ENCODE measurements at regions not wholly inside any gene's neighbourhood (a gene's known extent, or its start where the extent isn't known, plus 50 kb on each side); places are given as distances from the start of the nearest gene placed in this dataset.
"Not testable (repeated sequence)": the region's sequence is repeated elsewhere in the genome, so short reads cannot be mapped to it uniquely, and the experiment has no call there.

DNA sequence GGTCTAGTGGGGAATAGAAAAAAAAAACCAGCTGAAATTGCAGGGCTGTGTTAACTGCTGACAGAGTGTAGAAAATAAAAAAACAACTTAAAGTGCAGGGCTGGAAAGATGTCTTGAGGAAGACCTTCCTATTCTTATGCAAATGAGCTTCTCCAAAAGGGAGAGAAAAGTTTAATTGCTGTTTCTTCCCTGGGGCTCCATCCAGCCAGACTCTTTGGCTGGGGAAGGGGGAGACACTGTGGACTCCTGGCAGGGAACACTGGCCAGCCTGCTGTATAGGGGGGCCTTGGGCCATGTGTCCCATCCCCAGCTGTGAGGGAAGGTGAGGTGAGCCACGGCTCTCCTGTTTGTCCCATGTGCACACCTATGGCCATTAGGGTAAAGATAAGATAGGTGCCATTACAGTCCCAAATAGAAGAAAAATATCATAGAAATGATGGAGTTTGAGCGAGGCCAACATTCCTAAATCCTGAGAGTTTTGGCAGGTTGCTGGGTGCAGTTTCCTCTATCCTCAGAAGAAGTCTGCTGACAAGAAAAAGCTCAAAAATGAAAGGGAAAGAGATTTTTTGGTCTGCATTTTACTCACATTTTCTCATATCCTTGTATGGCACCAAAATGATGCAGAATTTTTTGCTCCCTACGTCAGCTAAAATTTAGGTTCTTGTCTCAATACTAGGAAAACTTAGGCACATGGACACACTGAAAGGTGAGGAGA, 901.7 kb downstream of the PLOD2 start:
- Mint-ChIP-seq H3K27me3 (no peaks in the 10 kb centered on the region), H3K36me3 (ENCODE audit: low read depth) (no peaks in the 10 kb centered on the region), H3K4me3 (no peak overlapping the region), H3K9me3 (peaks cover 2% of the 10 kb centered on the region), H3K4me1 (ENCODE audit: low read depth) (no peaks in the 10 kb centered on the region), H3K27ac (no peak overlapping the region)
- no peak for TF ChIP-seq CTCF (IDR thresholded peaks at IDR 0.05)
- Histone ChIP-seq H3K27me3 (ENCODE audit: control insufficient read depth in 1 of 2, insufficient read depth in 2 of 2, low read length in 2 of 2) (no peaks in the 10 kb centered on the region), H3K4me1 (ENCODE audit: insufficient read depth, low read length) (no peaks in the 10 kb centered on the region), H3K36me3 (ENCODE audit: insufficient read depth, low read length) (no peaks in the 10 kb centered on the region), H3K9me3 (ENCODE audit: control insufficient read depth in 1 of 2, insufficient read depth in 1 of 2, low read length in 2 of 2) (peaks cover 0 to 5% of the 10 kb centered on the region in 2 experiments), H3K27ac (ENCODE audit: low read depth in 1 of 2, low read length in 2 of 2) (no peak overlapping the region), H3K4me3 (ENCODE audit: low read length) (no peak overlapping the region)
- intact Hi-C loops (cut with DNase I, micrococcal nuclease), result no loop called here
- ChIA-PET CTCF (no interaction called here), POLR2A (no interaction called here)
- DNase-seq, result no peak
- ATAC-seq (ENCODE audit: poor library complexity), result no peak

DNA sequence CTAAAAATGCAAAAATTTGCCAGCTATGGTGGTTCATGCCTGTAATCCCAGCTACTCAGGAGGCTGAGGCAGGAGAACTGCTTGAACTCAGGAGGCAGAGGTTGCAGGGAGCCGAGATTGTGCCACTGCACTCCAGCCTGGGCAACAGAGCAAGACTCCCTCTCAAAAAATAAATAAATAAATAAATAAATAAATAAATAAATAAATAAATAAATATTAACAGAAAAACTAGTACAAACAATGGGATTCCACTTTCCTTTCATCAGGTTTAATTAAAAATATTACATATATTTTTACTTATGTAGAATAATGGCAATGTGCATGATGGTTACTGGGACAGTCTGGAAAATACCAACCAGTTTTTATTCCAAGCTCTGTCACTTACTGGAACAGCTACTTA, 897.5 kb downstream of the PLOD2 start:
- H3K4me3 Mint-ChIP-seq; H3K4me1 Mint-ChIP-seq (ENCODE audit: low read depth); H3K4me3 ChIP-seq (ENCODE audit: low read length); ATAC-seq (ENCODE audit: poor library complexity); intact Hi-C loops (cut with DNase I, micrococcal nuclease); DNase-seq; H3K9me3 Mint-ChIP-seq; H3K27me3 ChIP-seq (ENCODE audit: control insufficient read depth in 1 of 2, insufficient read depth in 2 of 2, low read length in 2 of 2); CTCF ChIA-PET; H3K27me3 Mint-ChIP-seq; POLR2A ChIA-PET; H3K9me3 ChIP-seq (ENCODE audit: control insufficient read depth in 1 of 2, insufficient read depth in 1 of 2, low read length in 2 of 2); H3K36me3 ChIP-seq (ENCODE audit: insufficient read depth, low read length); H3K27ac Mint-ChIP-seq; H3K36me3 Mint-ChIP-seq (ENCODE audit: low read depth); H3K27ac ChIP-seq (ENCODE audit: low read depth in 1 of 2, low read length in 2 of 2); H3K4me1 ChIP-seq (ENCODE audit: insufficient read depth, low read length): not testable (repeated sequence)

- Mint-ChIP-seq H3K9me3 (peaks cover 4% of the 10 kb centered on the region), H3K27me3 (no peaks in the 10 kb centered on the region), H3K36me3 (ENCODE audit: low read depth) (no peaks in the 10 kb centered on the region), H3K4me3 (no peak overlapping the region), H3K4me1 (ENCODE audit: low read depth) (no peaks in the 10 kb centered on the region), H3K27ac (no peak overlapping the region)
- Histone ChIP-seq H3K27me3 (ENCODE audit: control insufficient read depth in 1 of 2, insufficient read depth in 2 of 2, low read length in 2 of 2) (no peaks in the 10 kb centered on the region), H3K27ac (ENCODE audit: low read depth in 1 of 2, low read length in 2 of 2) (no peak overlapping the region), H3K9me3 (ENCODE audit: control insufficient read depth in 1 of 2, insufficient read depth in 1 of 2, low read length in 2 of 2) (no peaks in the 10 kb centered on the region), H3K36me3 (ENCODE audit: insufficient read depth, low read length) (no peaks in the 10 kb centered on the region), H3K4me3 (ENCODE audit: low read length) (no peak overlapping the region), H3K4me1 (ENCODE audit: insufficient read depth, low read length) (no peaks in the 10 kb centered on the region)
- ChIA-PET CTCF (no interaction called here), POLR2A (no interaction called here)
- no peak for ATAC-seq (ENCODE audit: poor library complexity)
- no peak for TF ChIP-seq CTCF (IDR thresholded peaks at IDR 0.05)
- no peak for DNase-seq
- intact Hi-C loops (cut with DNase I, micrococcal nuclease), result no loop called here
Measured at GRCh38 chr3:145266368-145266767, 894.6 kb downstream of the PLOD2 start.

DNA sequence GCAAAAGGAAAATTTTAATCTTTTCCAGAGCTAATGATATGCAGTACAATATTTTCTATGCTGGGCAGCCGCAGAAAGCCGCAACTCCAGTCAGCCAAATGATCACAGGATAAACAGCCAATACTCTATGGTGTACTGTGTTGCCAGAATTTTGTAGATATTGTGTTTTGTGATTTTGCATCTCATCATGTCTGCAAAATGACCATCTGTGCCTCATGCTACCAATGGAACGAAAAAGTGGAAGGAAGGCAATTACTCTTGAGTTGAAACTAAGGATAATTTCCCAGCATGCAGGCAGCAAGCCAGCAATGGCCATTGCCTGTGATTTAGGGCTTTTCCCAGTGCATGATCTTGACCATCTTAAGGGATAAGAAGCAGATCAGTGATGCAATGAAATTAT, 891.9 kb downstream of the PLOD2 start:
- H3K27me3 ChIP-seq (ENCODE audit: control insufficient read depth in 1 of 2, insufficient read depth in 2 of 2, low read length in 2 of 2), result no peaks in the 10 kb centered on the region
- Mint-ChIP-seq H3K4me1 (ENCODE audit: low read depth) (no peaks in the 10 kb centered on the region), H3K36me3 (ENCODE audit: low read depth) (no peaks in the 10 kb centered on the region), H3K27ac (no peak overlapping the region), H3K27me3 (no peaks in the 10 kb centered on the region), H3K9me3 (peaks cover 2% of the 10 kb centered on the region), H3K4me3 (no peak overlapping the region)
- POLR2A ChIA-PET, result no interaction called here
- H3K4me3 ChIP-seq (ENCODE audit: low read length), result no peak overlapping the region
- ATAC-seq (ENCODE audit: poor library complexity) (no peak), DNase-seq (no peak)
- intact Hi-C loops (cut with DNase I, micrococcal nuclease), result no loop called here
- H3K9me3 ChIP-seq (ENCODE audit: control insufficient read depth in 1 of 2, insufficient read depth in 1 of 2, low read length in 2 of 2), result no peaks in the 10 kb centered on the region
- CTCF ChIA-PET, result no interaction called here
- no peak for TF ChIP-seq CTCF (IDR thresholded peaks at IDR 0.05)
- no peaks in the 10 kb centered on the region for H3K36me3 ChIP-seq (ENCODE audit: insufficient read depth, low read length)
- H3K4me1 ChIP-seq (ENCODE audit: insufficient read depth, low read length), result no peaks in the 10 kb centered on the region
- H3K27ac ChIP-seq (ENCODE audit: low read depth in 1 of 2, low read length in 2 of 2), result no peak overlapping the region
